ENCODE measurements at regions not wholly inside any gene's neighbourhood (a gene's known extent, or its start where the extent isn't known, plus 50 kb on each side); places are given as distances from the start of the nearest gene placed in this dataset.
A peak's percentile ranks its signal among the peaks of the same experiment; 100 is the strongest.

DNA sequence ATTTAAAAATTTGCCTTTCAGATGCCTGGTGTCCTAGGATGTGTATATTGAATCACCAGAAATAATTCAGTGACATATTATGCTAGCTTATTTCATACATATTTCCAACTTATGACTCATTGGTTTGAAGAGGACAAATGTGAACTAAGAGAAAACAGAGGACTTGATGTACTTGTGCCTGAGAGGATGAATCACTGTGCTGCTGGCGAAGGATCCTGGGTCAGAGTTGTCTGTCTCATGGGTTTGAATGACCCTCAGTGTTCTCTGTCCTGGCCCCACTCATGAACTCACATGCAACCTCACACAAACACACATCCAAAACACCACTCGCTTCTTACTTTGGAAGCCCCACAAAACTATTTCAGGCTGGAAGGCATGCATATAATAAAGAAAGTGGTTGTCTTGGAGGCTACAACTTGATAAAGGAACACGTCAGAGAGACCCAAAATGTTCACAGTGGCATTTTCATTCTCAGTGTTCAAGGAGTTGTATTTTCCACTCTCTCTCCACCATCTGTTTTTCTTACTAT lies 129.0 kb upstream of the SPRY2 start:
- 31 to 44% (median 31%) methylated on average over 3 of the region's 3 CpGs for WGBS, 3 donors
- Histone ChIP-seq H3K9me3 (peaks cover 4% of the 10 kb centered on the region), H3K27me3 (ENCODE audit: insufficient read depth in 3 of 3, low read length in 2 of 3) (no peaks in the 10 kb centered on the region), H3K4me3 (peak overlapping the region; percentile 9), H3K36me3 (ENCODE audit: insufficient read depth in 1 of 2, low read depth in 1 of 2) (no peaks in the 10 kb centered on the region), H3K4me1 (peaks cover 6% of the 10 kb centered on the region), H3K27ac (peak overlapping the region; percentile 70)
- peak; percentile 81 to 89 for DNase-seq
- ATAC-seq = peak; percentile 90 to 98 (median 98)
- intact Hi-C loops (cut with DNase I) = no loop called here
- TF ChIP-seq, protein P1, sequence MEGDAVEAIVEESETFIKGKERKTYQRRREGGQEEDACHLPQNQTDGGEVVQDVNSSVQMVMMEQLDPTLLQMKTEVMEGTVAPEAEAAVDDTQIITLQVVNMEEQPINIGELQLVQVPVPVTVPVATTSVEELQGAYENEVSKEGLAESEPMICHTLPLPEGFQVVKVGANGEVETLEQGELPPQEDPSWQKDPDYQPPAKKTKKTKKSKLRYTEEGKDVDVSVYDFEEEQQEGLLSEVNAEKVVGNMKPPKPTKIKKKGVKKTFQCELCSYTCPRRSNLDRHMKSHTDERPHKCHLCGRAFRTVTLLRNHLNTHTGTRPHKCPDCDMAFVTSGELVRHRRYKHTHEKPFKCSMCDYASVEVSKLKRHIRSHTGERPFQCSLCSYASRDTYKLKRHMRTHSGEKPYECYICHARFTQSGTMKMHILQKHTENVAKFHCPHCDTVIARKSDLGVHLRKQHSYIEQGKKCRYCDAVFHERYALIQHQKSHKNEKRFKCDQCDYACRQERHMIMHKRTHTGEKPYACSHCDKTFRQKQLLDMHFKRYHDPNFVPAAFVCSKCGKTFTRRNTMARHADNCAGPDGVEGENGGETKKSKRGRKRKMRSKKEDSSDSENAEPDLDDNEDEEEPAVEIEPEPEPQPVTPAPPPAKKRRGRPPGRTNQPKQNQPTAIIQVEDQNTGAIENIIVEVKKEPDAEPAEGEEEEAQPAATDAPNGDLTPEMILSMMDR (IDR thresholded peaks at IDR 0.05) = no peak

DNA sequence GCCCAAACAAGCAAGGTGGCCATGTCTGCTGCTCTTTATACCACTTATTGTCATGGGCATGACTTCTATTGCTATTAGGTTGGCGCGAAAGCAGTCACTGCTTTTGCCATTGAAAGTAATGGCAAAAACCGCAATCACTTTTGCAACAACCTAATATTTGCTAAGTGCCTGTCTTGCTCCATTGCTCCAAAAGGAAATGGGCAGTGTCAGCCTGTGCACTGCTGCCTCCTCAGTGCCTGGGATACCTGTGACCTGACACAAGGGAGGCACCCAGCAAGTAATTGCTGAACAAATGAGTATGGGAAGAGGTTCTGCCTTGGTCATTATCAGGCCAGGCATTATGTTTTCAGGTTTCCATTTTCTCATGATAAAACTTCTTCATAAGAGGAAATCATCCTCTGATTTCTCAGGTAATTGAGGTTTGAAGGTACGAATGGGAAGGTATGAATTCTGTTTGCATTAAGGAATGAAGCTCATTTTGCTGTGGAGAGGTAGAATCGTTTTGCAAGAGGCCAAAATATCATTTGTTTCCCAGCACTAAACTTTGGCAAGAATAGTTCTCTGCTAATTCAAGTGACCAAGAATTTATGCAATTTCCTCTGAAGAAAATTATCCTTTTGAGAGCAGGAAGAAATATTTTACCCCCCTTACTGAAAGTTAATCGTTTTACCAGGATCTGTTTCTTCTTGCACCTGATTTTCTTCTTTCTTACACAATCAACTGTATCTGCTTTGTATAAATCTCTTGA lies 128.4 kb upstream of the SPRY2 start:
- TF ChIP-seq, protein P1 (IDR thresholded peaks at IDR 0.05) = no peak
- DNase-seq = no peak
- Histone ChIP-seq H3K27me3 (ENCODE audit: insufficient read depth in 3 of 3, low read length in 2 of 3) (no peaks in the 10 kb centered on the region), H3K27ac (peak overlapping the region; percentile 70), H3K4me3 (no peak overlapping the region), H3K36me3 (ENCODE audit: insufficient read depth in 1 of 2, low read depth in 1 of 2) (no peaks in the 10 kb centered on the region), H3K9me3 (peaks cover 4% of the 10 kb centered on the region), H3K4me1 (peaks cover 6% of the 10 kb centered on the region)
- intact Hi-C loops (cut with DNase I) = no loop called here
- peak in 2 of 4 donors; percentile 33 to 58 for ATAC-seq
- 50 to 64% (median 59%) methylated on average over 6 of the region's 6 CpGs for WGBS, 3 donors

DNA sequence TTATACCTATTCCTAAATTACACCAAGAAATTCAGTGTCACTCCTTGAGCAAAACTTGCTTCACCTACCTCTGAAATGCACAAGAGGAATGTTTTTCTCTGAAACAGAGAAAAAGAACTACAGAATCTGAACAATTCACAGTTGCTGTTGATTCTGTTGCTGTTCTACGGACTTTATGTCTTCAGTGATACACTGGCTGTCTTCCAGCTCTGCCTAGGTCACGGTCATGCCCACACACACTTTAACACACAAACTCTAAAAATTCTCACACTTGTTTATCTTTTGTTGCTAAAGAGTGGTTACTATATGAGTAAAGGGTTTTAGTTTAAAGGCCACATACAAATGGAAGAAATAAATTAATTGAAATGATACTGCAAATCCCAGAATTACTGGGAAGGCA lies 124.4 kb upstream of the SPRY2 start:
- Histone ChIP-seq H3K36me3 (ENCODE audit: insufficient read depth in 1 of 2, low read depth in 1 of 2) (no peaks in the 10 kb centered on the region), H3K4me3 (no peak overlapping the region), H3K4me1 (peaks cover 6% of the 10 kb centered on the region), H3K27me3 (ENCODE audit: insufficient read depth in 3 of 3, low read length in 2 of 3) (no peaks in the 10 kb centered on the region), H3K27ac (no peak overlapping the region), H3K9me3 (peaks cover 4% of the 10 kb centered on the region)
- ATAC-seq (no peak), DNase-seq (no peak)
- TF ChIP-seq, protein P1 (IDR thresholded peaks at IDR 0.05) = no peak
- intact Hi-C loops (cut with DNase I) = no loop called here
- WGBS, 3 donors = 41 to 57% (median 50%) methylated on average over 2 of the region's 2 CpGs

DNA sequence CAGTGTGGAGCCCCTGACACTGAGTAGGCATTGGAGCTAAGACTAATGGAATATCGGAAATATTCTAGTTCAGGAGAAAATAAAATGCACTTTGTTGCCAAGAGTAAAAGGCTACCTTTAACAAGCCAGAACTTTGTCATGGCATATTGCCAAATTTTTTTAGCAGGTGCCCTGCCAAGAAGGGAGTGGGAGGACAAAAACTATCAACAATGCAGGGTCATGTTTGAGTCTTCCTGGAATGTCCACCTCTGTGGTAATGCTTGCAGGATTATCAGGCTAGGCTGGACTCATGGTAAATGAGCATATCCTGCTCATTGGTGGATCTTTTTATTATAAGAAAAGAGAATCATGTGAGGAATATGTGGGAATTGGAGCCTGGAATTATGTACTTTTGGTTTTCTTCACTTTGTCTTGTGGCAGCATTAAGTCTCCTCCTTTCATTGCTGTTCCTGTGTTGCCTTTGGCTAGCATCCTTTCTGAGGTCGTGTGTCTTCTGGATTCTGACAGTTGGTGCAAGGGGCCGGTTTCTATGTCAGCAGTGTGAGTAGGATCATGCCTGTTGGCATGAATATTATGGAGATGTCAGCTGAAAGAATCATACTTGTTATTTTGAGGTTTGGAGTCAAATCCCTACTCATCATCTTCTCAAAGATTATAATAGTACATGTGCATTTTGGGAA lies 122.9 kb upstream of the SPRY2 start:
- WGBS, 3 donors = 20 to 48% (median 24%) methylated on average over 3 of the region's 3 CpGs
- Histone ChIP-seq H3K27ac (no peak overlapping the region), H3K4me3 (no peak overlapping the region), H3K36me3 (ENCODE audit: insufficient read depth in 1 of 2, low read depth in 1 of 2) (no peaks in the 10 kb centered on the region), H3K9me3 (peaks cover 4% of the 10 kb centered on the region), H3K27me3 (ENCODE audit: insufficient read depth in 3 of 3, low read length in 2 of 3) (no peaks in the 10 kb centered on the region), H3K4me1 (no peaks in the 10 kb centered on the region)
- no peak for ATAC-seq
- intact Hi-C loops (cut with DNase I) = no loop called here
- no peak for DNase-seq
- TF ChIP-seq, protein P1 (IDR thresholded peaks at IDR 0.05) = no peak
